Retina (tissue), 1 donor: ENCODE measurements at regions not wholly inside any gene's neighbourhood (a gene's known extent, or its start where the extent isn't known, plus 50 kb on each side); places are given as distances from the start of the nearest gene placed in this dataset.

Source experiments
- DNase-seq: peaks from one replicate; pipeline ENCODE4 v3.0.0-alpha.2; 2016

DNA sequence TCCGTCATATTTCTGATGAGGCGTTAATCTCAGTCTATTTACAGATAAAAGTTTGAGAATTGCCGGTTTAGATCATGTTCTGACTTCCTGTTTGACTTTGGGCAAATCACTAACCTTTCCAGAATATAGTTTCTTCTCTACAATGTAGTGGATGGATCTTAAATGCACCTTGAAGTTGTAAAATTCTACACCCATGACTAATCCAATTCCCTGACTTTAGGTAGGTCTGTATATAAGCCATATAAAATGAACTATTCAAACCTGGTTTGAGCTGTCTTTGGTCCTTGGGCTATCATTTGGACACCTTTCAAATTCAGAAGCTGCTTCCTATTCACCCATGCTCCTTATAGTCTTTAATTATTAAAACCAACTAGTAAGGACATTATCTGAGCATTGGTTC is 52.2 kb upstream of the BLID start:
- no peak for DNase-seq

DNA sequence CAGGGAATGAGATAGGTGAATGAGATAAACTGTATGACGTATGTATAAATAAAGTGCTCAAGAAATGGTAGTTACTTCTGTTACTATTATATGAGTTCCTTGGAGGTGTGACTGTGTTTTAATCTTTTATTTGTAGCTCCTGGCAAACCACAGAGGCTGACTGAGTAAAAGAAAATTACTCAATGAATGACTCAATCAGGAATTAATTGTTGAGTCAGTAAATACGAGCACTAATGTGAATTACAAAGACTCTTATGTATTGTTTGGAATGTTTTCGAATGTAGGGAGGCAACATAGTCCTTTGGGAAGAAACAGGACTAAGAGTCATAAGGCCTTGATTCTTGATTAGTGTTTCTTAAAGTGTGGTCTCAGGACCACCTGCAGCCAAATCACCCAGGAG is 51.1 kb upstream of the BLID start:
- no peak for DNase-seq

DNA sequence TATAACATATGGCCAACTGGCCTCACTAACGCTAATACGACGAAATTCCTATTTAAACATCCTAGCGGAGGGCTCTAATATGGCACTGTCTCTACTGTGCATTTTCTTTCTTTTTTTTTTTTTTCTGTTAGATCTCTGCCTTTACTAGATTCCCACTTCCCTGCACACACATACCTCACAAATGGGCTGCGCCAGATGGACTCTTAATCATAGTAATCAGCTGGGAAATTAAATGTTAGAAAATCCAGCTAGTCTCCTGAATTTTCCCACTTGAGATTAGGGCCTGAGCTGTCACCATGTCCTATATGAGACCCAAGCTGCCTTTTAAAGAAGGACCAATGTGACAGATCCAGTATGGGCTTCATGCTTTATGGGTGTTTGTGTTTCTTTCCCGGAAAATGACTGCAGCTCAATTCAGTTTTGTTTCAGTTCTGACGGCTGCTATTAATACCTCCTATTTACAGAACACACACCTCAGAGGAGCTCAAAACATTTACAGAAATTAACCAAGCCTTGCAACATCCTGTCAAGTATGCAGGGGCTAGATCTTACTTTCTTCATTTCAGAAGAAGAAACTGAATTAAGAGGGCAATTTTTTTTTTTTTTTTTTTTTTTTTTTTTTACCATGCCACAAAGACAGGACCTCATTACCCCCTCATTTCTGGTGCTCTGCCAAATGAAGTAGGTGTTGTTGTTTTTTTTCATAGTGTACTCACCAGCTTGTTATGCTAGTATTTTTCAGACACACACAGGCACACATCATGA is 49.8 kb upstream of the BLID start:
- no peak for DNase-seq
